Immature natural killer cell (primary cell): ENCODE measurements at regions not wholly inside any gene's neighbourhood (a gene's known extent, or its start where the extent isn't known, plus 50 kb on each side); places are given as distances from the start of the nearest gene placed in this dataset.

ENCODE experiments used
- DNase-seq, 3 donors: peaks; one replicate each; pipeline ENCODE4 v3.0.0; 2022; ENCODE audit warnings: mixed read lengths in 1 of 3
- H3K27ac Mint-ChIP-seq, 6 donors: one replicate each; pipeline ENCODE4 v1.8.0; 2020; ENCODE audit warnings: mixed read lengths in 6 of 6, mild to moderate bottlenecking in 5 of 6, inconsistent platforms in 4 of 6, moderate library complexity in 3 of 6
- H3K27me3 Mint-ChIP-seq, 3 donors: one replicate each; pipeline ENCODE4 v1.8.0; 2020 to 2021; ENCODE audit warnings: low read depth in 3 of 3, mild to moderate bottlenecking in 3 of 3, mixed read lengths in 3 of 3, moderate library complexity in 3 of 3, inconsistent platforms in 1 of 3
- H3K36me3 Mint-ChIP-seq, 3 donors: one replicate each; pipeline ENCODE4 v1.8.0; 2020; ENCODE audit warnings: mixed read lengths in 3 of 3, inconsistent platforms in 2 of 3, mild to moderate bottlenecking in 2 of 3
- H3K4me1 Mint-ChIP-seq, 2 donors: one replicate each; pipeline ENCODE4 v1.8.0; 2020; ENCODE audit warnings: inconsistent platforms in 2 of 2, mild to moderate bottlenecking in 2 of 2, mixed read lengths in 2 of 2, moderate library complexity in 1 of 2
- H3K4me3 Mint-ChIP-seq, 5 donors: one replicate each; pipeline ENCODE4 v1.8.0; 2020; ENCODE audit warnings: mild to moderate bottlenecking in 5 of 5, mixed read lengths in 5 of 5, inconsistent platforms in 3 of 5, moderate library complexity in 3 of 5
- H3K9me3 Mint-ChIP-seq, 6 donors: one replicate each; pipeline ENCODE4 v1.8.0; 2020; ENCODE audit warnings: mild to moderate bottlenecking in 6 of 6, mixed read lengths in 6 of 6, inconsistent platforms in 4 of 6, moderate library complexity in 3 of 6

- Mint-ChIP-seq H3K4me1 (no peaks in the 10 kb centered on the region), H3K9me3 (peaks cover 0 to 11% (median 3%) of the 10 kb centered on the region in 6 donors), H3K27me3 (peaks cover 0 to 1% (median 0%) of the 10 kb centered on the region in 3 donors), H3K27ac (no peak overlapping the region), H3K4me3 (no peak overlapping the region), H3K36me3 (no peaks in the 10 kb centered on the region)
- DNase-seq: no peak
Measured at GRCh38 chr6:91273729-91274128, 686.9 kb upstream of the MAP3K7 start.

- no peak for DNase-seq
- peaks cover 0 to 1% (median 0%) of the 10 kb centered on the region in 3 donors for H3K27me3 Mint-ChIP-seq
- no peaks in the 10 kb centered on the region for H3K36me3 Mint-ChIP-seq
- H3K4me3 Mint-ChIP-seq: no peak overlapping the region
- no peak overlapping the region for H3K27ac Mint-ChIP-seq
- H3K9me3 Mint-ChIP-seq: peaks cover 0 to 9% (median 5%) of the 10 kb centered on the region in 6 donors
- H3K4me1 Mint-ChIP-seq: no peaks in the 10 kb centered on the region
Measured at GRCh38 chr6:91271807-91272206, 684.9 kb upstream of the MAP3K7 start.

DNA sequence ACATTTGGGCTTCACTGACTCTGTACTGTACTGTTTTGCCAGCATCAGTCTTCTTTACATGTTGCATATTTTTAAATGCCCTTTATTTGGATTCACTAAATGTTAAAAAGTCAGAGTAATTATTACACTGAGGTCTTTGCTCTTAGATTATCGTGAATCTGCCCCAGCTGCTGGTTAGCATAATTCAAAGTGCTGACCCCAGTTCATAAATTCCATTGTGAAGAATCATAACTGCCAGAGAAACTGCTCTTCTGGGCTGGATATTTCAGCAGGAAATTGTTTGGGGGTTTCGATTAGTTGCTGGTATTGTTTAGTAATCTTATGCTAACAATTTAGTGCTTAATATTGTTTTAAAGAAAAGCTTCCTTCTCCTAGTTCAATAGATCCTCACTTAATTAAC lies 682.1 kb upstream of the MAP3K7 start:
- no peak for DNase-seq
- no peaks in the 10 kb centered on the region for H3K4me1 Mint-ChIP-seq
- H3K9me3 Mint-ChIP-seq: peaks cover 2 to 6% (median 4%) of the 10 kb centered on the region in 6 donors
- H3K27ac Mint-ChIP-seq: no peak overlapping the region
- H3K4me3 Mint-ChIP-seq: no peak overlapping the region
- no peaks in the 10 kb centered on the region for H3K36me3 Mint-ChIP-seq
- peaks cover 0 to 3% (median 0%) of the 10 kb centered on the region in 3 donors for H3K27me3 Mint-ChIP-seq

DNA sequence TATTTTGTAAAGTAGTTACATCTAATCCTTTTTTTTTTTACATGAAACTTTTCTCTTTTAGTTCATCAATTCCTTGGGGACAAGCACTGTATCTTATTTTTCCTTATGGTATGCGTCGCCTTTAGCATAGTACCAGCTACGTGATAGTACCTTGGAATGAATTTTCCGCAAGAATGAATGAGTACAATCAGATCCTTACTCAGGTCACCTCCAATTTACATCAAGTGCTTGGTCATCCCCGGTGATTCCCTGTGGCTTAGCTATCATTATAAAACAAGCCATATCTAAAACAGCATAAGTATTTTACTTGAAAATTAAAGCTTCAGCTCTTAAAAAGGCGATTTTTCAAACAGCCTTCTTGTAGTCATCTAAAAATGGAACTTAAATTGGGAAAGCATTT lies 680.4 kb upstream of the MAP3K7 start:
- Mint-ChIP-seq H3K27me3 (peaks cover 0 to 3% (median 0%) of the 10 kb centered on the region in 3 donors), H3K4me1 (no peaks in the 10 kb centered on the region), H3K9me3 (peaks cover 2 to 7% (median 5%) of the 10 kb centered on the region in 6 donors), H3K4me3 (no peak overlapping the region), H3K27ac (no peak overlapping the region), H3K36me3 (no peaks in the 10 kb centered on the region)
- DNase-seq: no peak

GRCh38 chr6:91266156-91266555 lies 679.3 kb upstream of the MAP3K7 start:
- Mint-ChIP-seq H3K4me1 (no peaks in the 10 kb centered on the region), H3K4me3 (no peak overlapping the region), H3K27me3 (peaks cover 0 to 5% (median 0%) of the 10 kb centered on the region in 3 donors), H3K9me3 (peaks cover 0 to 7% (median 4%) of the 10 kb centered on the region in 6 donors), H3K27ac (no peak overlapping the region), H3K36me3 (no peaks in the 10 kb centered on the region)
- DNase-seq: no peak

DNA sequence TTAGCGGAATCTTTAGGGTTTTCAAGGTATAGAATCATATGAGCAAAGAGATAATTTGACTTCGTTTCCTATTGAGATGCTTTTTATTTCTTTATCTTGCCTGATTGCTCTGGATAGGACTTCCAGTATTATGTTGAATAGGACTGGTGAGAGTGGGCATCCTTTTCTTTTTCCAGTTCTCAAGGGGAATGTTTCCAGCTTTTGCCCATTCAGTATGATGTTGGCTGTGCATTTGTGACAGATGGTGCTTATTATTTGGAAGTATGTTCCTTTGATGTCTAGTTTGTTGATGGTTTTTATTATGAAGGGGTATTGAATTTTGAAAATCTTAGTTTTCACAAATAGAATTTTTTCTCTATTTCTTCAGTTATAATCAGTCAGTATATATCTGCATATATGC lies 656.6 kb upstream of the MAP3K7 start:
- Mint-ChIP-seq H3K36me3 (no peaks in the 10 kb centered on the region), H3K9me3 (peaks cover 0 to 10% (median 3%) of the 10 kb centered on the region in 6 donors), H3K27ac (no peak overlapping the region), H3K4me3 (no peak overlapping the region), H3K27me3 (peaks cover 0 to 2% (median 0%) of the 10 kb centered on the region in 3 donors), H3K4me1 (no peaks in the 10 kb centered on the region)
- no peak for DNase-seq

DNA sequence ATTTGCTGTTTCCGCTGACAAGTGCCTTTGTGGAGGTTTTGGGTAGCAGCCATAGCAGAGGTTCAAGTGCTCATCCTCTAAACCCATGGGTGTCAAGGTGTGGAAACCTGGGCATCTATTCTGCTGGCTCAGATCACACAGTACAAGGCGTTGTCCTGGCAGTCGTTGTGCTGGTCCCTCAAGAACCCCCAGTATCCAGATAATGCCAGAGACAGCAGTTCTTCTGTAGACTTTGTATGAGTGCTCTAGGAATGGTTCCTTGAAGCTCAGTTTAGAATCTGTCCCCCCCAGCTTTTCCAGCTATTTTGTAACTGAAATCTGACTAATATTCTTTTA lies 655.7 kb upstream of the MAP3K7 start:
- Mint-ChIP-seq H3K27me3 (peaks cover 0 to 2% (median 0%) of the 10 kb centered on the region in 3 donors), H3K4me1 (no peaks in the 10 kb centered on the region), H3K4me3 (no peak overlapping the region), H3K36me3 (no peaks in the 10 kb centered on the region), H3K27ac (no peak overlapping the region), H3K9me3 (peaks cover 0 to 10% (median 3%) of the 10 kb centered on the region in 6 donors)
- no peak for DNase-seq

- Mint-ChIP-seq H3K9me3 (peaks cover 0 to 10% (median 3%) of the 10 kb centered on the region in 6 donors), H3K27me3 (peaks cover 0 to 2% (median 0%) of the 10 kb centered on the region in 3 donors), H3K4me3 (no peak overlapping the region), H3K4me1 (no peaks in the 10 kb centered on the region), H3K36me3 (no peaks in the 10 kb centered on the region), H3K27ac (no peak overlapping the region)
- no peak for DNase-seq
Measured at GRCh38 chr6:91241946-91242613, 655.2 kb upstream of the MAP3K7 start.

- Mint-ChIP-seq H3K9me3 (peaks cover 0 to 10% (median 3%) of the 10 kb centered on the region in 6 donors), H3K4me1 (no peaks in the 10 kb centered on the region), H3K27ac (no peak overlapping the region), H3K27me3 (peaks cover 0 to 2% (median 0%) of the 10 kb centered on the region in 3 donors), H3K36me3 (no peaks in the 10 kb centered on the region), H3K4me3 (no peak overlapping the region)
- DNase-seq: no peak
Measured at GRCh38 chr6:91240878-91241603, 654.2 kb upstream of the MAP3K7 start.

- no peak overlapping the region for H3K4me3 Mint-ChIP-seq
- no peak for DNase-seq
- H3K27ac Mint-ChIP-seq: no peak overlapping the region
- peaks cover 0 to 11% (median 3%) of the 10 kb centered on the region in 6 donors for H3K9me3 Mint-ChIP-seq
- H3K4me1 Mint-ChIP-seq: no peaks in the 10 kb centered on the region
- H3K36me3 Mint-ChIP-seq: no peaks in the 10 kb centered on the region
- H3K27me3 Mint-ChIP-seq: peaks cover 0 to 3% (median 2%) of the 10 kb centered on the region in 3 donors
Measured at GRCh38 chr6:91221072-91221720, 634.3 kb upstream of the MAP3K7 start.

DNA sequence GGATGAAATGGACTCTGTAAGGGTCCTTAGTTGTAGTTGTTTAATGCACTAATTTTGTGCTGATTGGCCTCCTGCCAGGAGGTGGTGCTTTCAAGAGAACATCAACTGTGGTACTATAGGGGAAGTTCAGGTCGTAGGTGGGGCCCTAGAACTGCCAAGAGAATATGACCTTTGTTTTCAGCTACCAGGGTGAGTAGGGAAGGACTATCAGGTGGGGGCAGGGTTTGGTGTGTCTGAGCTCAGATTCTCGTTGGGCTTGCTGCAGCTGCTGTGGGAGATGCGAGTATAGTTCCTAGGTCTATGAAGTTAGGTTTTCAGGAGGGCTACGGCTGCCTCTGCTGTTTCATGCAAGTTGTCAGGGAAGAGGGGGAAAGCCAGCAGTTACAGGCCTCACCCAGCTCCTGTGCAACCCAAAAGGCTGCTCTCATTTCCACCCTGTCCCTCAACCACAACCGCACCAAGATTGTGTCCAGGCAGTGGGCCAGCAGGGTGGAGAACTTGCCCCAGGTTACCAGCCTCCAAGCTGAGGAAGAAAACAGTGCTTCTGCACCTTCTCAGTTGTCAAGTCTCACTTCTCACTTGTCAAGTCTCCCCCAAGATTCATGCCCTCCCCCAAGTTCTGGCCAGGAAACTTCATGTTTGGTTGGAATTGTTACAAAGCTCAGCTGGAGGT lies 626.5 kb upstream of the MAP3K7 start:
- no peak overlapping the region for H3K27ac Mint-ChIP-seq
- DNase-seq: no peak
- H3K27me3 Mint-ChIP-seq: no peaks in the 10 kb centered on the region
- H3K9me3 Mint-ChIP-seq: peaks cover 6 to 33% (median 13%) of the 10 kb centered on the region in 6 donors
- no peak overlapping the region for H3K4me3 Mint-ChIP-seq
- H3K4me1 Mint-ChIP-seq: no peaks in the 10 kb centered on the region
- no peaks in the 10 kb centered on the region for H3K36me3 Mint-ChIP-seq

DNA sequence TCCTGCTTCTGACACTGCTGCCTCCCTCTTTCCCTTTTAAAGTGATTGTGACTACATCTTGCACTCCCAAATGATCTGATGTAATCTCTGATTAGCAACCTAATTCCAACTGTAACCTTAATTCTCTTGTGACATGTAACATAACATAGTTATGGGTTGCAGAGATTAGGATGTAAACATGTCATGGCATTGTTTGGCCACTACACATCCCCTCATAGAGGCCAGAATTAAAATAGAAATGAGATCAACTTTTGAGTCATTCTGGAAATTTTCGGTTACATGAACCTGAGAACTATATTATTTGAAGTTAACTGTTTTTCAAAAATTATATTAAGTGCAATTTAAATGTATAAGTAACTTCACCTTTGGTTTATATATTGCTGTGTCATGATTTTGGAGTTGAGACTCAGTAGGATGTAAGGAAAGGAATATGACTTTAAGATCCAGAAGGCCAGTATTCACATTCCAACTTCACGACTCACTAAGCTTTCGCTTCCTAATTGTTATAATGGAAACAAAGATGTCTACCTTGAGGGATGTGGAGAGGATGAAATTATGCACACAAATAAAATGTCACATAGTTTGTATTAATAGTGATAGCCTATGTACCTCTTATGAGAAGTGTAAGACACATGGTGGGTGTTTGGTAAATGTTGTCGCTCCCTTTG lies 611.9 kb upstream of the MAP3K7 start:
- Mint-ChIP-seq H3K36me3 (no peaks in the 10 kb centered on the region), H3K27me3 (peaks cover 0 to 3% (median 0%) of the 10 kb centered on the region in 3 donors), H3K27ac (no peak overlapping the region), H3K4me3 (no peak overlapping the region), H3K4me1 (no peaks in the 10 kb centered on the region), H3K9me3 (peaks cover 0 to 14% (median 3%) of the 10 kb centered on the region in 6 donors)
- no peak for DNase-seq

- H3K9me3 Mint-ChIP-seq: peaks cover 0 to 19% (median 7%) of the 10 kb centered on the region in 6 donors
- H3K4me1 Mint-ChIP-seq: no peaks in the 10 kb centered on the region
- no peak for DNase-seq
- H3K4me3 Mint-ChIP-seq: no peak overlapping the region
- H3K36me3 Mint-ChIP-seq: no peaks in the 10 kb centered on the region
- peaks cover 0 to 3% (median 0%) of the 10 kb centered on the region in 3 donors for H3K27me3 Mint-ChIP-seq
- H3K27ac Mint-ChIP-seq: no peak overlapping the region
Measured at GRCh38 chr6:91196729-91197128, 609.9 kb upstream of the MAP3K7 start.
